ENCODE measurements at regions not wholly inside any gene's neighbourhood (a gene's known extent, or its start where the extent isn't known, plus 50 kb on each side); places are given as distances from the start of the nearest gene placed in this dataset.

DNA sequence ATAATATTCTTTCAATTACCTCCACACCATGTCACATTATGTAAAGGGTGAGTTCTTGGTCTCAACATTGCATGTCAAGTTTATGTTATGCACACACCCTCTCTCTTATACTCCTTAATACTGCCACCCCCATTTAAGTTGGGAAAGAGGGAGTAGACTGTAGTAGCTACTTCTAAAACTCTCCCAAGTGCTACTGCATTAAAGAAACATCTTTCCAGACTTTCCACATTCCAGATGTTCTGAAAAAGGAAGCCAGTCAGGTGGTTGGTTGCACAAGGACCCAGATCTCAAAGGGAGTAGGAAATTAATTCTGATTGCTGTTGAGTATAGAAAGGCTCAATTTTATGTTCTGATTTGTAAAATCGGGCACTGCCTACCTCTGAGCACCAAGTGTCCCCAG lies 419.5 kb downstream of the CD83 start:
- H3K4me3 ChIP-seq = no peak overlapping the region
- H3K4me1 ChIP-seq = no peaks in the 10 kb centered on the region
- H3K36me3 ChIP-seq (ENCODE audit: low read depth, missing control alignments) = no peaks in the 10 kb centered on the region
- TF ChIP-seq, protein P1, sequence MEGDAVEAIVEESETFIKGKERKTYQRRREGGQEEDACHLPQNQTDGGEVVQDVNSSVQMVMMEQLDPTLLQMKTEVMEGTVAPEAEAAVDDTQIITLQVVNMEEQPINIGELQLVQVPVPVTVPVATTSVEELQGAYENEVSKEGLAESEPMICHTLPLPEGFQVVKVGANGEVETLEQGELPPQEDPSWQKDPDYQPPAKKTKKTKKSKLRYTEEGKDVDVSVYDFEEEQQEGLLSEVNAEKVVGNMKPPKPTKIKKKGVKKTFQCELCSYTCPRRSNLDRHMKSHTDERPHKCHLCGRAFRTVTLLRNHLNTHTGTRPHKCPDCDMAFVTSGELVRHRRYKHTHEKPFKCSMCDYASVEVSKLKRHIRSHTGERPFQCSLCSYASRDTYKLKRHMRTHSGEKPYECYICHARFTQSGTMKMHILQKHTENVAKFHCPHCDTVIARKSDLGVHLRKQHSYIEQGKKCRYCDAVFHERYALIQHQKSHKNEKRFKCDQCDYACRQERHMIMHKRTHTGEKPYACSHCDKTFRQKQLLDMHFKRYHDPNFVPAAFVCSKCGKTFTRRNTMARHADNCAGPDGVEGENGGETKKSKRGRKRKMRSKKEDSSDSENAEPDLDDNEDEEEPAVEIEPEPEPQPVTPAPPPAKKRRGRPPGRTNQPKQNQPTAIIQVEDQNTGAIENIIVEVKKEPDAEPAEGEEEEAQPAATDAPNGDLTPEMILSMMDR (IDR thresholded peaks at IDR 0.05) = no peak
- TF ChIP-seq POLR2A (IDR thresholded peaks at IDR 0.05) = no peak
- no peak overlapping the region for H3K27ac ChIP-seq
- DNase-seq = no peak
- H3K27me3 ChIP-seq = no peaks in the 10 kb centered on the region
- intact Hi-C loops (cut with DNase I; ENCODE audit: low total_unique reads) = no loop called here
- 83 to 90% methylated on average over 1 of the region's 1 CpG for WGBS, 2 donors
- no peaks in the 10 kb centered on the region for H3K9me3 ChIP-seq

GRCh38 chr6:14540276-14540675 lies 422.7 kb downstream of the CD83 start:
- no peak overlapping the region for H3K4me3 ChIP-seq
- DNase-seq = no peak
- TF ChIP-seq, protein P1 (IDR thresholded peaks at IDR 0.05) = no peak
- no peak for TF ChIP-seq POLR2A (IDR thresholded peaks at IDR 0.05)
- H3K4me1 ChIP-seq = no peaks in the 10 kb centered on the region
- H3K27me3 ChIP-seq = no peaks in the 10 kb centered on the region
- intact Hi-C loops (cut with DNase I; ENCODE audit: low total_unique reads) = no loop called here
- no peak overlapping the region for H3K27ac ChIP-seq
- no peaks in the 10 kb centered on the region for H3K9me3 ChIP-seq
- 77 to 82% methylated on average over 2 to 5 of the region's 5 CpGs for WGBS, 2 donors
- no peaks in the 10 kb centered on the region for H3K36me3 ChIP-seq (ENCODE audit: low read depth, missing control alignments)

GRCh38 chr6:14540810-14541540 lies 423.4 kb downstream of the CD83 start:
- H3K4me3 ChIP-seq = no peak overlapping the region
- intact Hi-C loops (cut with DNase I; ENCODE audit: low total_unique reads) = no loop called here
- no peak for DNase-seq

GRCh38 chr6:14542670-14543366 lies 425.2 kb downstream of the CD83 start:
- H3K27me3 ChIP-seq = no peaks in the 10 kb centered on the region
- no peaks in the 10 kb centered on the region for H3K9me3 ChIP-seq
- no peaks in the 10 kb centered on the region for H3K4me1 ChIP-seq
- DNase-seq = no peak
- H3K4me3 ChIP-seq = no peak overlapping the region
- TF ChIP-seq POLR2A (IDR thresholded peaks at IDR 0.05) = no peak
- TF ChIP-seq, protein P1 (IDR thresholded peaks at IDR 0.05) = no peak
- 86% methylated on average over 10 of the region's 10 CpGs for WGBS, 2 donors
- no peak overlapping the region for H3K27ac ChIP-seq
- intact Hi-C loops (cut with DNase I; ENCODE audit: low total_unique reads) = no loop called here
- no peaks in the 10 kb centered on the region for H3K36me3 ChIP-seq (ENCODE audit: low read depth, missing control alignments)

More at GRCh38 chr6:14540810-14541540, 423.4 kb downstream of the CD83 start:
- Histone ChIP-seq H3K36me3 (ENCODE audit: low read depth, missing control alignments) (no peaks in the 10 kb centered on the region), H3K9me3 (no peaks in the 10 kb centered on the region), H3K27ac (no peak overlapping the region), H3K4me1 (no peaks in the 10 kb centered on the region), H3K27me3 (no peaks in the 10 kb centered on the region)
- TF ChIP-seq, protein P1 (IDR thresholded peaks at IDR 0.05) = no peak
- TF ChIP-seq POLR2A (IDR thresholded peaks at IDR 0.05) = no peak
- 86 to 87% methylated on average over 11 of the region's 11 CpGs for WGBS, 2 donors
